ENCODE measurements at regions not wholly inside any gene's neighbourhood (a gene's known extent, or its start where the extent isn't known, plus 50 kb on each side); places are given as distances from the start of the nearest gene placed in this dataset.
A peak's percentile ranks its signal among the peaks of the same experiment; 100 is the strongest.

- H3K4me1 ChIP-seq (ENCODE audit: insufficient read depth, low read length), result no peaks in the 10 kb centered on the region
- H4K20me1 ChIP-seq (ENCODE audit: low read length), result no peaks in the 10 kb centered on the region
- H3K36me3 ChIP-seq (ENCODE audit: low read depth, low read length), result no peaks in the 10 kb centered on the region
- no peaks in the 10 kb centered on the region for H3K9me2 ChIP-seq (replicated peaks; ENCODE audit: low read length)
- no peak overlapping the region for H2AFZ ChIP-seq (ENCODE audit: low read length)
- intact Hi-C loops (cut with micrococcal nuclease), result loop anchor here (10.0 kb wide), 1 partner anchor 263 kb away; no protein-coding TSS in a partner anchor
- BruUV-seq (replicated peaks), result no TSS peak
- no peak overlapping the region for H3K4me2 ChIP-seq (ENCODE audit: low read length)
- H3K4me3 ChIP-seq (ENCODE audit: low read length), result no peak overlapping the region
- TF ChIP-seq EZH2phosphoT487 (IDR thresholded peaks at IDR 0.05; ENCODE audit: borderline replicate concordance, low read length) (no peak), CTCF (conservative IDR thresholded peaks at IDR 0.05; ENCODE audit: low read depth, low read length) (no peak), EZH2 (IDR thresholded peaks at IDR 0.05; ENCODE audit: low read length, unreplicated experiment) (no peak)
- no peak overlapping the region for H3K9ac ChIP-seq (ENCODE audit: low read length)
- no peaks in the 10 kb centered on the region for H3K9me3 ChIP-seq (ENCODE audit: low read length)
- DNase-seq (no peak), ATAC-seq (no peak)
- ChIA-PET POLR2A (ENCODE audit: unreplicated experiment) (no interaction called here), CTCF (no interaction called here)
- H3K79me2 ChIP-seq (ENCODE audit: low read length), result no peaks in the 10 kb centered on the region
- H3K27me3 ChIP-seq (ENCODE audit: low read length), result peaks cover 47% of the 10 kb centered on the region
- no peak overlapping the region for H3K27ac ChIP-seq (ENCODE audit: low read length)
- H3F3A ChIP-seq (ENCODE audit: low read length, unreplicated experiment), result no peaks in the 10 kb centered on the region
These were observed 160.0 kb downstream of the MINAR1 start for GRCh38 chr15:79592126-79592525.

- no peaks in the 10 kb centered on the region for H4K20me1 ChIP-seq (ENCODE audit: low read length)
- peaks cover 37% of the 10 kb centered on the region for H3K27me3 ChIP-seq (ENCODE audit: low read length)
- no peaks in the 10 kb centered on the region for H3K9me3 ChIP-seq (ENCODE audit: low read length)
- H3K9ac ChIP-seq (ENCODE audit: low read length), result no peak overlapping the region
- no peak overlapping the region for H3K27ac ChIP-seq (ENCODE audit: low read length)
- H3F3A ChIP-seq (ENCODE audit: low read length, unreplicated experiment), result no peaks in the 10 kb centered on the region
- DNase-seq, result peak; percentile 42
- H3K4me1 ChIP-seq (ENCODE audit: insufficient read depth, low read length), result no peaks in the 10 kb centered on the region
- BruUV-seq (replicated peaks), result no TSS peak
- ChIA-PET CTCF (no interaction called here), POLR2A (ENCODE audit: unreplicated experiment) (no interaction called here)
- no peaks in the 10 kb centered on the region for H3K79me2 ChIP-seq (ENCODE audit: low read length)
- H3K9me2 ChIP-seq (replicated peaks; ENCODE audit: low read length), result no peaks in the 10 kb centered on the region
- no peak overlapping the region for H3K4me2 ChIP-seq (ENCODE audit: low read length)
- peak; percentile 53; the same call in 1 of the 2 replicates for ATAC-seq
- H3K36me3 ChIP-seq (ENCODE audit: low read depth, low read length), result no peaks in the 10 kb centered on the region
- H2AFZ ChIP-seq (ENCODE audit: low read length), result no peak overlapping the region
- H3K4me3 ChIP-seq (ENCODE audit: low read length), result no peak overlapping the region
- TF ChIP-seq CTCF (conservative IDR thresholded peaks at IDR 0.05; ENCODE audit: low read depth, low read length) (peak; percentile 46), EZH2 (IDR thresholded peaks at IDR 0.05; ENCODE audit: low read length, unreplicated experiment) (no peak)
- intact Hi-C loops (cut with micrococcal nuclease), result loop anchor here (10.0 kb wide), 1 partner anchor 262 kb away; no protein-coding TSS in a partner anchor
These were observed 161.2 kb downstream of the MINAR1 start for GRCh38 chr15:79593119-79593869.

GRCh38 chr15:79595306-79595705 lies 163.2 kb downstream of the MINAR1 start:
- POLR2A ChIA-PET (ENCODE audit: unreplicated experiment), result no interaction called here
- Histone ChIP-seq H3K9me2 (replicated peaks; ENCODE audit: low read length) (no peaks in the 10 kb centered on the region), H3K9ac (ENCODE audit: low read length) (no peak overlapping the region), H3K4me1 (ENCODE audit: insufficient read depth, low read length) (no peaks in the 10 kb centered on the region), H4K20me1 (ENCODE audit: low read length) (no peaks in the 10 kb centered on the region), H3F3A (ENCODE audit: low read length, unreplicated experiment) (no peaks in the 10 kb centered on the region), H3K27ac (ENCODE audit: low read length) (no peak overlapping the region), H3K27me3 (ENCODE audit: low read length) (peaks cover 24% of the 10 kb centered on the region), H2AFZ (ENCODE audit: low read length) (no peak overlapping the region), H3K36me3 (ENCODE audit: low read depth, low read length) (no peaks in the 10 kb centered on the region), H3K4me2 (ENCODE audit: low read length) (no peak overlapping the region), H3K4me3 (ENCODE audit: low read length) (no peak overlapping the region), H3K9me3 (ENCODE audit: low read length) (no peaks in the 10 kb centered on the region), H3K79me2 (ENCODE audit: low read length) (no peaks in the 10 kb centered on the region)
- BruUV-seq (replicated peaks), result no TSS peak
- TF ChIP-seq EZH2phosphoT487 (IDR thresholded peaks at IDR 0.05; ENCODE audit: borderline replicate concordance, low read length) (no peak), EZH2 (IDR thresholded peaks at IDR 0.05; ENCODE audit: low read length, unreplicated experiment) (no peak), CTCF (conservative IDR thresholded peaks at IDR 0.05; ENCODE audit: low read depth, low read length) (no peak)
- DNase-seq, result no peak
- CTCF ChIA-PET, result interaction anchor here (0.6 to 1.4 kb wide), 5 partner anchors 12 to 255 kb away, joined by 3 to 18 read pairs (median 5); no protein-coding TSS in a partner anchor
- intact Hi-C loops (cut with micrococcal nuclease), result loop anchor here (10.0 kb wide), 1 partner anchor 259 kb away; no protein-coding TSS in a partner anchor
- no peak for ATAC-seq

Data from PC-3 (cell line).